Adrenal gland (tissue), 9 donors: ENCODE measurements at regions not wholly inside any gene's neighbourhood (a gene's known extent, or its start where the extent isn't known, plus 50 kb on each side); places are given as distances from the start of the nearest gene placed in this dataset.
A peak's percentile ranks its signal among the peaks of the same experiment; 100 is the strongest.

Experiments used
- DNase-seq, 7 donors: peaks; one replicate each; pipeline ENCODE4 v3.0.0-alpha.2; 2019 to 2020
- H3K27ac ChIP-seq, 5 donors: fragments of 200-600 bp; sonication (generic) in 4 of 5; 1 replicate in 3 of 5; 2 replicates in 2 of 5; pipeline versions ENCODE4 v1.5.1 to v1.8.0; 2016 to 2020; ENCODE audit warnings: mild to moderate bottlenecking in 1 of 5
- H3K27me3 ChIP-seq: fragments of 200-600 bp; 2 replicates; pipeline ENCODE4 v1.8.0; 2021
- H3K36me3 ChIP-seq, 2 donors: fragments of 200-600 bp; replicated peaks in 1 of 2; 1 replicate in 1 of 2; 2 replicates in 1 of 2; pipeline versions ENCODE4 v1.5.1 to v1.8.0; 2018 to 2022
- H3K4me1 ChIP-seq, 2 donors: fragments of 200-600 bp; replicated peaks in 1 of 2; 1 replicate in 1 of 2; 2 replicates in 1 of 2; pipeline versions ENCODE4 v1.5.1 to v1.8.0; 2018 to 2021
- H3K4me3 ChIP-seq, 4 donors: fragments of 200-600 bp; sonication (generic) in 3 of 4; one replicate each; pipeline ENCODE4 v1.5.1; 2016 to 2018
- H3K9me3 ChIP-seq, 3 donors: fragments of 200-600 bp; sonication (generic) in 1 of 3; replicated peaks in 1 of 3; 1 replicate in 2 of 3; 2 replicates in 1 of 3; pipeline versions ENCODE4 v1.5.1 to v1.8.0; 2016 to 2021
- POLR2A ChIP-seq, 2 donors: fragments of 450-650 bp; IDR thresholded peaks; one replicate each; pipeline ENCODE4 v1.6.1; 2017; ENCODE audit warnings: antibody characterized with exemption in 2 of 2, mild to moderate bottlenecking in 2 of 2, moderate library complexity in 1 of 2
- WGBS, 4 donors: extraction: QIAGEN DNeasy Blood & Tissue Kit in 2 of 4; methylation state at CpG; one replicate each; pipeline versions ENCODE4 v1.1.5 to v1.1.7; 2013 to 2017; 5-methylcytosine and 5-hydroxymethylcytosine counted together
- intact Hi-C, 2 donors: fragments of 100-400 bp; cut with DNase I; formaldehyde crosslinking; loops; one replicate each; pipeline versions ENCODE4 v1.14.1 to v1.15.0; 2022 to 2023
- TF ChIP-seq, protein P1 (sequence below), 6 experiments: fragments of 450-650 bp in 4 of 6; fragments of 200-600 bp in 2 of 6; sonication (generic) in 1 of 6; IDR thresholded peaks; 1 replicate in 5 of 6; 2 replicates in 1 of 6; pipeline versions ENCODE4 v1.5.1 to v1.8.0; 2016 to 2021; ENCODE audit warnings: antibody characterized with exemption in 6 of 6, mild to moderate bottlenecking in 2 of 6, moderate library complexity in 1 of 6
- donor health status: healthy with polysubstance abuse.
- donor health status: Bipolar disorder and iron deficiency.
- donor health status: DM: yes; HTN: yes; CAD: no.
- donor health status: DM: no; HTN: no; CAD: no.
- donor health status: DM: no; HTN: no; CAD: no.

DNA sequence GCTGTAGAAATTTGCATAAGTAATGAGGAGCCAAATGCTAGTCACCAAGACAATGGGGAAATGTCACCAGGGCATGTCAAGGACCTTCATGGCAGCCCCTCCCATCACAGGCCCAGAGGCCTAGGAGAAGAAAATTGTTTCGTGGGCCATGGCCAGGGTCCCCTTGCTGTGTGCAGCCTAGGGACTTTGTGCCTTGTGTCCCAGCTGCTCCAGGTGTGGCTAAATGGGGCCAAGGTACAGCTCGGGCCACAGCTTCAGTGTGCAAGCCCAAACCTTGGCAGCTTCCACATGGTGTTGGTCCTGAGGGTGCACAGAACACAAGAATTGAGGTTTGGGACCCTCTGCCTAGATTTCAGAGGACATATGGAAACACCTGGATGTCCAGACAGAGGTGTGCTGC, 208.8 kb upstream of the TBC1D5 start:
- no peak for DNase-seq
- Histone ChIP-seq H3K9me3 (no peaks in the 10 kb centered on the region), H3K27me3 (no peaks in the 10 kb centered on the region), H3K4me1 (no peaks in the 10 kb centered on the region), H3K4me3 (no peak overlapping the region), H3K27ac (no peak overlapping the region), H3K36me3 (no peaks in the 10 kb centered on the region)
- TF ChIP-seq, protein P1, sequence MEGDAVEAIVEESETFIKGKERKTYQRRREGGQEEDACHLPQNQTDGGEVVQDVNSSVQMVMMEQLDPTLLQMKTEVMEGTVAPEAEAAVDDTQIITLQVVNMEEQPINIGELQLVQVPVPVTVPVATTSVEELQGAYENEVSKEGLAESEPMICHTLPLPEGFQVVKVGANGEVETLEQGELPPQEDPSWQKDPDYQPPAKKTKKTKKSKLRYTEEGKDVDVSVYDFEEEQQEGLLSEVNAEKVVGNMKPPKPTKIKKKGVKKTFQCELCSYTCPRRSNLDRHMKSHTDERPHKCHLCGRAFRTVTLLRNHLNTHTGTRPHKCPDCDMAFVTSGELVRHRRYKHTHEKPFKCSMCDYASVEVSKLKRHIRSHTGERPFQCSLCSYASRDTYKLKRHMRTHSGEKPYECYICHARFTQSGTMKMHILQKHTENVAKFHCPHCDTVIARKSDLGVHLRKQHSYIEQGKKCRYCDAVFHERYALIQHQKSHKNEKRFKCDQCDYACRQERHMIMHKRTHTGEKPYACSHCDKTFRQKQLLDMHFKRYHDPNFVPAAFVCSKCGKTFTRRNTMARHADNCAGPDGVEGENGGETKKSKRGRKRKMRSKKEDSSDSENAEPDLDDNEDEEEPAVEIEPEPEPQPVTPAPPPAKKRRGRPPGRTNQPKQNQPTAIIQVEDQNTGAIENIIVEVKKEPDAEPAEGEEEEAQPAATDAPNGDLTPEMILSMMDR (IDR thresholded peaks at IDR 0.05), result no peak
- no peak for TF ChIP-seq POLR2A (IDR thresholded peaks at IDR 0.05)
- WGBS, 4 donors, result 81 to 100% (median 86%) methylated on average over 1 to 2 of the region's 2 CpGs
- intact Hi-C loops, result no loop called here

DNA sequence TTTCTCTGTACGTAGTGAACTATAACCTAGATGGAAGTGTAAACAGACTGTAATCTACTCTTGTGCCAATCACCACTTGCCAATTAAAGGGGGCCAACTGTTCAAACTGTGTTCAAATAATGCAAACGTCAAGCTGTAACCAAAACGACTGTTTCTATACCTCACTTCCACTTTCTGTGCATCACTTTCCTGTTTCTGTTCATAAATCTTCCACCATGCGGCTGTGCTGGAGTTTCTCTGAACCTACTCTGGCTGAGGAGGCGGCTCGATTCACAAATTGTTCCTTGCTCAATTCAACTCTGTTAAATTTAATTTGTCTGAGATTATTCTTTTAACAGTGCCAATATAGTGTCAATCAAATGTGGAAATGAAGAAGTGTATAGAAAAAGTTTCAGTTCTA, 206.7 kb upstream of the TBC1D5 start:
- no peaks in the 10 kb centered on the region for H3K36me3 ChIP-seq
- no peak for TF ChIP-seq POLR2A (IDR thresholded peaks at IDR 0.05)
- TF ChIP-seq, protein P1 (IDR thresholded peaks at IDR 0.05), result no peak
- no peaks in the 10 kb centered on the region for H3K9me3 ChIP-seq
- H3K27ac ChIP-seq, result no peak overlapping the region
- H3K4me1 ChIP-seq, result no peaks in the 10 kb centered on the region
- intact Hi-C loops, result no loop called here
- WGBS, 4 donors, result 52 to 62% (median 54%) methylated on average over 6 of the region's 6 CpGs
- DNase-seq, result no peak
- H3K4me3 ChIP-seq, result no peak overlapping the region
- no peaks in the 10 kb centered on the region for H3K27me3 ChIP-seq

DNA sequence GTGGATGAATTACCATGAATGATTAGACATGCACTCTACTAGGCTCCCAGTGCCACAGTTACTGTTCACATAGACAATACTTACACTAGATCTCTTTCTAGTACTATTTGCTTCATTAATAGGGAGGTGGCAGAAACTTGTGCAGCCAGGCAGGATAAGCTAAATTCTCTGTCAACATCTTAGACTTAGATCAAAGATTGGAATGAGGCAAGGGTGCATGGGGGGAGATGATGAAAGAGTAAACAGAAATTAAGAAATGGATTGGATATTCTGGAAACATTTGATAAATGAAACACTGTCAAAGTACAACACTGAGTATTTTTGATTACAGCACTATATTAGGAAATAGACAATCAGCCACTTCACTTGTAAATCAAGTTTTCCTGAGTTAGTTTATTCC, 205.4 kb upstream of the TBC1D5 start:
- H3K4me3 ChIP-seq, result no peak overlapping the region
- H3K27me3 ChIP-seq, result no peaks in the 10 kb centered on the region
- H3K9me3 ChIP-seq, result no peaks in the 10 kb centered on the region
- intact Hi-C loops, result no loop called here
- no peaks in the 10 kb centered on the region for H3K4me1 ChIP-seq
- DNase-seq, result no peak
- H3K36me3 ChIP-seq, result no peaks in the 10 kb centered on the region
- no peak overlapping the region for H3K27ac ChIP-seq
- TF ChIP-seq POLR2A (IDR thresholded peaks at IDR 0.05), result no peak
- TF ChIP-seq, protein P1 (IDR thresholded peaks at IDR 0.05), result no peak

DNA sequence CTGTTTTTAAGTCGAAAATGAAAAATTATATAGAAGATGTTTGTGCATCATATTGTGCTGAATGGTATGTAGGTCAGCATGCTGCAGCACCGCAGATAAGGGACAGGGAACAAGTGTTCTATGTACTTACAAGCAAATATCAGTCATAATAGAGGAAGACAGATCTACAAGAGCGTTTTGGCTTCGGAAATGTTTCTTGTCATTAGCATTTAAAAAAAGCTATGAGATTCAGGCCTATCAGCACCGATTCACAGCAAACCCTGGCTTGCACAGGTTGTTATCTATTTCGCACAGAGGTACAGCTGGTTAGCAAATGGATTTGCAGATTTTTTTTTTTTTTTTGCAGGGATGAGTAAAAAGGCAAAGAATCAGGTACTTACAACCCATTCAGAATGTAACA, 204.2 kb upstream of the TBC1D5 start:
- intact Hi-C loops, result no loop called here
- Histone ChIP-seq H3K4me3 (no peak overlapping the region), H3K27me3 (no peaks in the 10 kb centered on the region), H3K9me3 (no peaks in the 10 kb centered on the region), H3K4me1 (no peaks in the 10 kb centered on the region), H3K27ac (no peak overlapping the region), H3K36me3 (no peaks in the 10 kb centered on the region)
- WGBS, 4 donors, result 63 to 77% (median 70%) methylated on average over 6 of the region's 6 CpGs
- peak in 1 of 7 donors; percentile 53 for DNase-seq
- no peak for TF ChIP-seq POLR2A (IDR thresholded peaks at IDR 0.05)
- TF ChIP-seq, protein P1 (IDR thresholded peaks at IDR 0.05), result no peak
